Astrocyte of the cerebellum (primary cell): ENCODE measurements at regions not wholly inside any gene's neighbourhood (a gene's known extent, or its start where the extent isn't known, plus 50 kb on each side); places are given as distances from the start of the nearest gene placed in this dataset.

Experiments used
- DNase-seq: peaks from one replicate; pipeline ENCODE4 v3.0.0-alpha.2; 2011; ENCODE audit warnings: low read depth
- H3K4me3 ChIP-seq: 2 replicates; pipeline ENCODE4 v1.5.1; 2011; ENCODE audit warnings: mild to moderate bottlenecking, low read depth, low read length, moderate library complexity
- in situ Hi-C: cut with HindIII; loops from 2 replicates; pipeline ENCODE4 v1.10.0; 2017; ENCODE audit warnings: low sequenced_read_pairs
- TF ChIP-seq, protein P1 (sequence below): IDR thresholded peaks from 2 replicates; pipeline ENCODE4 v1.5.1; 2012; ENCODE audit warnings: low read length, low read depth, moderate library complexity, mild to moderate bottlenecking; ENCODE audit errors: missing control alignments

- no peak for DNase-seq
- in situ Hi-C loops = no loop called here
- TF ChIP-seq, protein P1, sequence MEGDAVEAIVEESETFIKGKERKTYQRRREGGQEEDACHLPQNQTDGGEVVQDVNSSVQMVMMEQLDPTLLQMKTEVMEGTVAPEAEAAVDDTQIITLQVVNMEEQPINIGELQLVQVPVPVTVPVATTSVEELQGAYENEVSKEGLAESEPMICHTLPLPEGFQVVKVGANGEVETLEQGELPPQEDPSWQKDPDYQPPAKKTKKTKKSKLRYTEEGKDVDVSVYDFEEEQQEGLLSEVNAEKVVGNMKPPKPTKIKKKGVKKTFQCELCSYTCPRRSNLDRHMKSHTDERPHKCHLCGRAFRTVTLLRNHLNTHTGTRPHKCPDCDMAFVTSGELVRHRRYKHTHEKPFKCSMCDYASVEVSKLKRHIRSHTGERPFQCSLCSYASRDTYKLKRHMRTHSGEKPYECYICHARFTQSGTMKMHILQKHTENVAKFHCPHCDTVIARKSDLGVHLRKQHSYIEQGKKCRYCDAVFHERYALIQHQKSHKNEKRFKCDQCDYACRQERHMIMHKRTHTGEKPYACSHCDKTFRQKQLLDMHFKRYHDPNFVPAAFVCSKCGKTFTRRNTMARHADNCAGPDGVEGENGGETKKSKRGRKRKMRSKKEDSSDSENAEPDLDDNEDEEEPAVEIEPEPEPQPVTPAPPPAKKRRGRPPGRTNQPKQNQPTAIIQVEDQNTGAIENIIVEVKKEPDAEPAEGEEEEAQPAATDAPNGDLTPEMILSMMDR = no peak
- no peak overlapping the region for H3K4me3 ChIP-seq
Measured at GRCh38 chr13:91115776-91116175, 231.7 kb upstream of the MIR17HG start.

- in situ Hi-C loops = no loop called here
- DNase-seq = no peak
- TF ChIP-seq, protein P1 = no peak
- H3K4me3 ChIP-seq = no peak overlapping the region
Measured at GRCh38 chr13:91117351-91117750, 230.1 kb upstream of the MIR17HG start.

DNA sequence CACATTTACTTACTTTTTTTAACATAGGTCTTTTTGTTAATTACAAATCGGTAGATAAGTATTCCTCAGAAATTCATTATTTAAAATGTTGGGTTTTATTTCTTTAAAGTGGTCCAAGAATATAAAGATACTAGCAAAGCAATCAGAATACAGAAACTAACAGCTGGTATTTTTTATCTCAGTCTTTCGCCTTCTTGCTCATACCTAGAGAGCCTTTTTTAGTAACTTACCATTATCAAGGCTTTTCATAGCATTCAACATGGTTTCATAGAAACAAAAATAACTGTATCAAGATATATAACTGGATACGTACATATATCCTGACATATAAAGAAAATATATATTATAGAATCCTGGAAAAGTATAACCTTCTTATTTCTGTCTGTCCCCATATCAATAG is 227.8 kb upstream of the MIR17HG start:
- TF ChIP-seq, protein P1 = no peak
- H3K4me3 ChIP-seq = no peak overlapping the region
- no peak for DNase-seq
- in situ Hi-C loops = no loop called here

DNA sequence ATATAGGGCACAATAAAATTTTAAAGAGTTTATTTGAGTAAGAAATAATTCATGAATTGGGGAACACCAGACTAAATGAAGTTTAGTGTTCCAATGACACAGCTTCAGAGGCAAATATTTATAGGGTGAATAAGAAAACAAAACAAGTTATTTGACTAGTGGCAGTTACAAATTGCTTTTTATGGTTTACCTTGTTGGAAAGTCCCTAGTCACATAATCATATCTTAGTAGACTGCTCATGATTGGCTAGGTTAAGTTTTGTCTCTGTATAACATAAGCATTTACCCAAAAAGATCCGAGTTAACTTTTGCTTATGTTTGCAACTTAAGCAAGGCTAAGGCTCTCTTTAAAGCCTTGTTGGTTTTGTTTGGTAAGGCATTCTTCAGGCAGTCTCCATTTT is 224.7 kb upstream of the MIR17HG start:
- DNase-seq = no peak
- TF ChIP-seq, protein P1 = no peak
- no peak overlapping the region for H3K4me3 ChIP-seq
- in situ Hi-C loops = no loop called here

DNA sequence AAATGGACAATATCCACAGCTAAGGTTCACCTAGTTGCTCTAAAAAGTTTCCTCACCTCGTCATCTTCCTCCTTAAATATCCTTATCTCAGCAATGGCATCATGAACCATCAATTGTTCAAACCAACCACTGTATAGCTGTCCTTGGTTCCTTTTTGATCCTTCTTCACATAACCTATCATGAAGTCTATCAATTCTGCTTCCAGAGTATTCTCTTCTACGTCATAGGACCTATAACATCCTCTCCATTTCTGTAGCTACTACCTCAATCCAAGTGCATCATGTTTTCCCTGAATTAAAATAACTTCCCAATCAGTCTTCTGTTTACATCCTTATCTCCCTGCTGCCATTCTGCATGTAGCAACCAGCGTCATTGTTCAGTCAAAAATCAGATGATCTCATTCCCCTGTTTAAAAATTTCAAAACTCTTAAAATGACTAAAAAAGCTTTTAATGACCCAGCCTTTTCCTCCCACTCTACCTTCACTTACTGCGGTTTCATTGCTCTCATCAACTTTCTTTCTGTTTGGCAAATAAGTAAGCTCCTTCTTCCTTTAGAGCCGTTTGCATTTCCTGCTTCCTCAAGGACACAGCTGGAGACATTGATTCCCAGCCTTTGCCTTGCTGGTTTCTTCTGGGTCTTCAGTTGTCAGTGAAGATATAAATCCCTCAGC is 223.9 kb upstream of the MIR17HG start:
- DNase-seq = no peak
- TF ChIP-seq, protein P1 = no peak
- no peak overlapping the region for H3K4me3 ChIP-seq
- in situ Hi-C loops = no loop called here

DNA sequence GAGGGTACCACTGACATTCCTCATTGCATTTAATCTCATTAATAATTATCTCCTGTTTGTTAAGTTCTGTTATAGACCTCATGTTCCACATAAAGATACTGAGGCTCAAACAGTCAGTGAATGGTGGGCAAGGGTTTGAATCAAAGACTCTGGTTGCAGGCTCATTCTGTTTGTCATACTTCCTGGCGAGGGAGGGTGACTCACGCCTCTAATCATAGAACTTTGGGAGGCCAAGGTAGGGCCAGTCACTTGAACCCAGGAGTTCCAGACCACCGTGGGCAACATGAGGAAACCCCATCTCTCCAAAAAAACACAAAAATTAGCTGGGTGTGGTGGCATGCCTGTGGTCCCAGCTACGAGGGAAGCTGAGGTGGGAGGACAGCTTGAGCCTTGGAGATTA is 220.7 kb upstream of the MIR17HG start:
- in situ Hi-C loops = no loop called here
- DNase-seq = no peak
- H3K4me3 ChIP-seq = no peak overlapping the region
- TF ChIP-seq, protein P1 = no peak
